HCT116 (cell line): ENCODE measurements at regions not wholly inside any gene's neighbourhood (a gene's known extent, or its start where the extent isn't known, plus 50 kb on each side); places are given as distances from the start of the nearest gene placed in this dataset.

Experiments used
- ATAC-seq: fragments of 200-7000 bp; cut with Tn5 transposase; 2 replicates; pipeline ENCODE4 v1.9.1; 2020; ENCODE audit warnings: mild to moderate bottlenecking, moderate library complexity
- BruUV-seq: library from RNA; stranded (reverse); fragments of 400-500 nt; replicated peaks from 2 replicates; lab custom pipeline; 2021; lab: Mats Ljungman, UMichigan
- CTCF ChIA-PET: fragments of 300-600 bp; sonication (Branson Sonifier 250); formaldehyde crosslinking; loops from one replicate; lab custom pipeline; 2021; ENCODE audit warnings: antibody characterized with exemption; lab: Charles Lee
- POLR2A ChIA-PET: fragments of 300-600, 350-600 bp; sonication (Branson Sonifier 250); formaldehyde crosslinking; loops from one replicate; lab custom pipeline; 2021; ENCODE audit warnings: antibody characterized with exemption; lab: Charles Lee
- RAD21 ChIA-PET, 2 experiments: fragments of 300-600 bp; sonication (Branson Sonifier 250); formaldehyde crosslinking; loops; one replicate each; lab custom pipeline; 2023; ENCODE audit warnings: low total read pairs in 2 of 2; ENCODE audit not compliant: uncharacterized antibody in 2 of 2, unreplicated experiment in 2 of 2, low non-redundant PET in 1 of 2; lab: Charles Lee
- DNase-seq: peaks from one replicate; pipeline ENCODE4 v3.0.0-alpha.2; 2010; ENCODE audit warnings: low read depth, low spot score
- H2AFZ ChIP-seq: fragments of 200-600 bp; shearing (Covaris generic), sonication (generic); 2 replicates; pipeline ENCODE4 v1.6.1; 2017; ENCODE audit warnings: low read depth, mixed run types, mixed read lengths, antibody characterized with exemption, low read length; ENCODE audit not compliant: poor library complexity, severe bottlenecking
- H3K27ac ChIP-seq: 2 replicates; pipeline ENCODE4 v1.5.1; 2012; ENCODE audit warnings: low read depth, low read length
- H3K27me3 ChIP-seq: fragments of 200-600 bp; sonication (generic); 2 replicates; pipeline ENCODE4 v1.6.1; 2016; ENCODE audit warnings: mixed run types, low read length, mixed read lengths; ENCODE audit not compliant: insufficient read depth
- H3K36me3 ChIP-seq, 2 experiments: fragments of 200-500 bp in 1 of 2; fragments of 200-600 bp in 1 of 2; sonication (Bioruptor generic) in 1 of 2; sonication (generic) in 1 of 2; 2 replicates each; pipeline versions ENCODE4 v1.5.1 to v1.6.1; 2014 to 2016; ENCODE audit warnings: low read length in 2 of 2, inconsistent platforms in 1 of 2, mixed read lengths in 1 of 2, mixed run types in 1 of 2; ENCODE audit not compliant: insufficient read depth in 2 of 2, control insufficient read depth in 1 of 2
- H3K4me1 ChIP-seq, 2 experiments: fragments of 200-600 bp in 1 of 2; sonication (generic) in 1 of 2; 2 replicates each; pipeline versions ENCODE4 v1.5.1 to v1.6.1; 2012 to 2017; ENCODE audit warnings: low read length in 2 of 2, inconsistent platforms in 1 of 2, mild to moderate bottlenecking in 1 of 2, mixed read lengths in 1 of 2, mixed run types in 1 of 2, moderate library complexity in 1 of 2; ENCODE audit not compliant: insufficient read depth in 2 of 2, control insufficient read depth in 1 of 2
- H3K4me2 ChIP-seq: fragments of 200-600 bp; sonication (generic); 2 replicates; pipeline ENCODE4 v1.6.1; 2017; ENCODE audit warnings: mixed run types, low read length, mixed read lengths
- H3K4me3 ChIP-seq, 2 experiments: fragments of 200-600 bp in 1 of 2; sonication (generic) in 1 of 2; replicated peaks in 1 of 2; 2 replicates each; pipeline ENCODE4 v1.5.1; 2011 to 2016; ENCODE audit warnings: low read length in 2 of 2, control low read depth in 1 of 2, low read depth in 1 of 2, mild to moderate bottlenecking in 1 of 2, mixed read lengths in 1 of 2, mixed run types in 1 of 2
- H3K79me2 ChIP-seq: fragments of 200-600 bp; sonication (generic); 2 replicates; pipeline ENCODE4 v1.6.1; 2017; ENCODE audit warnings: mild to moderate bottlenecking, mixed run types, low read length, moderate library complexity, mixed read lengths; ENCODE audit not compliant: insufficient read depth
- H3K9ac ChIP-seq: fragments of 200-600 bp; sonication (generic); 2 replicates; pipeline ENCODE4 v1.6.1; 2016; ENCODE audit warnings: low read length, mixed read lengths
- H3K9me2 ChIP-seq: fragments of 200-600 bp; sonication (generic), shearing (Covaris generic); 2 replicates; pipeline ENCODE4 v1.6.1; 2017; ENCODE audit warnings: mixed run types, mild to moderate bottlenecking, moderate library complexity; ENCODE audit not compliant: insufficient read depth
- H3K9me3 ChIP-seq, 2 experiments: fragments of 200-500 bp in 1 of 2; fragments of 200-600 bp in 1 of 2; sonication (Bioruptor generic) in 1 of 2; sonication (generic) in 1 of 2; 2 replicates each; pipeline ENCODE4 v1.6.1; 2014 to 2017; ENCODE audit warnings: low read length in 2 of 2, mixed read lengths in 2 of 2, inconsistent platforms in 1 of 2, low read depth in 1 of 2, mild to moderate bottlenecking in 1 of 2, mixed run types in 1 of 2, moderate library complexity in 1 of 2; ENCODE audit not compliant: control insufficient read depth in 1 of 2, insufficient read depth in 1 of 2
- H4K20me1 ChIP-seq: fragments of 200-600 bp; sonication (generic), shearing (Covaris generic); 2 replicates; pipeline ENCODE4 v1.6.1; 2017; ENCODE audit warnings: mixed run types, mild to moderate bottlenecking, moderate library complexity; ENCODE audit not compliant: insufficient read depth
- CBX3 ChIP-seq: IDR thresholded peaks from 2 replicates; pipeline ENCODE4 v1.6.1; 2012; ENCODE audit warnings: low read depth
- CEBPB ChIP-seq: IDR thresholded peaks from 2 replicates; pipeline ENCODE4 v1.6.1; 2012; ENCODE audit warnings: low read depth
- EGR1 ChIP-seq: IDR thresholded peaks from 2 replicates; pipeline ENCODE4 v1.6.1; 2012; ENCODE audit warnings: low read depth
- ELF1 ChIP-seq: IDR thresholded peaks from 2 replicates; pipeline ENCODE4 v1.6.1; 2012; ENCODE audit warnings: low read depth, borderline replicate concordance
- FOSL1 ChIP-seq: IDR thresholded peaks from 2 replicates; pipeline ENCODE4 v1.6.1; 2012; ENCODE audit warnings: low read depth
- JUND ChIP-seq: IDR thresholded peaks from 2 replicates; pipeline ENCODE4 v1.6.1; 2012
- POLR2AphosphoS5 ChIP-seq: IDR thresholded peaks from 2 replicates; pipeline ENCODE4 v1.6.1; 2011; ENCODE audit warnings: mild to moderate bottlenecking, low read depth, low read length, moderate library complexity
- SIN3A ChIP-seq: IDR thresholded peaks from 2 replicates; pipeline ENCODE4 v1.6.1; 2012; ENCODE audit warnings: low read depth
- SP1 ChIP-seq: IDR thresholded peaks from 2 replicates; pipeline ENCODE4 v1.6.1; 2012; ENCODE audit warnings: low read depth
- SRF ChIP-seq: IDR thresholded peaks from 2 replicates; pipeline ENCODE4 v1.6.1; 2012; ENCODE audit warnings: low read depth
- TCF7L2 ChIP-seq: IDR thresholded peaks from 2 replicates; pipeline ENCODE4 v1.7.0; 2011; ENCODE audit warnings: borderline replicate concordance, inconsistent platforms; ENCODE audit not compliant: insufficient read depth, insufficient read length; ENCODE audit errors: extremely low read depth
- YY1 ChIP-seq: IDR thresholded peaks from 2 replicates; pipeline ENCODE4 v1.6.1; 2011; ENCODE audit warnings: low read length, low read depth, moderate library complexity, mild to moderate bottlenecking; ENCODE audit not compliant: insufficient replicate concordance; ENCODE audit errors: extremely low read depth
- ZFX ChIP-seq: fragments of 450-650 bp; IDR thresholded peaks from 2 replicates; pipeline ENCODE4 v1.6.1; 2017
- intact Hi-C: fragments of 100-400 bp; cut with micrococcal nuclease; formaldehyde crosslinking; loops from 2 replicates; pipeline ENCODE4 v1.10.0; 2022
- TF ChIP-seq, protein P1 (sequence below): IDR thresholded peaks from 2 replicates; pipeline ENCODE4 v1.6.1; 2012
- TF ChIP-seq, protein P2 (sequence below), 3 experiments: fragments of 200-600 bp in 1 of 3; sonication (generic) in 1 of 3; IDR thresholded peaks in 2 of 3; conservative IDR thresholded peaks in 1 of 3; 2 replicates each; pipeline ENCODE4 v1.5.1; 2012 to 2017; ENCODE audit warnings: low read depth in 2 of 3, low read length in 2 of 3, antibody characterized with exemption in 1 of 3, borderline replicate concordance in 1 of 3, control low read depth in 1 of 3, mild to moderate bottlenecking in 1 of 3, mixed read lengths in 1 of 3, mixed run types in 1 of 3, moderate library complexity in 1 of 3; ENCODE audit not compliant: insufficient read depth in 1 of 3
- TF ChIP-seq, protein P3 (sequence below): IDR thresholded peaks from 2 replicates; pipeline ENCODE4 v1.6.1; 2012

DNA sequence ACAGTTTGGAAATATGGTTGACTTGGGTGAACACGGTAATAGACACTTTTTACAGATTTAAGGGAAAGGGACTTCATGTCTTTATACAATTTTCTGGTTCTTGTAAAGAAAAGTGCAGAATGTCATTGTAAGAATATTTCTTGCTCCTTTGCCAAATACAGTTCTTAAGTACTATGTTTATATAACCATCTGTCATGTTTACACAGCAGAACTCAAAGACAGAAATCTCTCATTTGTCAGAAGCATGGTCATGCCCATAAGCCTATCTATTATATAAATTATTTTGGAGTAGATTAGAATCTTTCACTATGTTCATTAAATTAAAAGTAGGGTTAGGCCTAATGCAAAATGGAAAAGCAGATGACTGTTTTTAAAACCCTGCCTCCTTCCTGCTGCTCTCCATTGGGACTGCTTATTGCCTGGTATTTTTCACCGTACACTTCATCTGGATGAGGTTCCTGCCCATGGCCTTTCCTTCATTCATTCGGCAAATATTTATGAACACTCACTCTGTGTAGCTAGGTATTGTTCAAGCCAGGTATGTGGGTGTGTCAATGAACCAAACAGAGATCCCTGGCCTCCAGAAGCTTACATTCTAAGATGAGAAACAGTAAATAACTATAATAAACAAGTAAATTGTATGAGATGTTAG, 558.1 kb downstream of the NR2F1-AS1 start:
- Histone ChIP-seq H3K4me3 (no peak overlapping the region), H3K27ac (no peak overlapping the region), H2AFZ (no peak overlapping the region), H3K9me3 (no peaks in the 10 kb centered on the region), H3K4me2 (no peak overlapping the region), H3K9me2 (no peaks in the 10 kb centered on the region), H3K27me3 (no peaks in the 10 kb centered on the region), H3K9ac (no peak overlapping the region), H3K4me1 (no peaks in the 10 kb centered on the region), H4K20me1 (no peaks in the 10 kb centered on the region), H3K36me3 (no peaks in the 10 kb centered on the region), H3K79me2 (no peaks in the 10 kb centered on the region)
- CTCF ChIA-PET, result no interaction called here
- BruUV-seq, result no TSS peak
- intact Hi-C loops, result no loop called here
- no peak for DNase-seq
- TF ChIP-seq ELF1 (no peak), SIN3A (no peak), EGR1 (no peak), CEBPB (no peak), SRF (no peak), ZFX (no peak), TCF7L2 (no peak), CBX3 (no peak), YY1 (no peak), JUND (no peak), FOSL1 (no peak), POLR2AphosphoS5 (no peak), SP1 (no peak)
- TF ChIP-seq, protein P1, sequence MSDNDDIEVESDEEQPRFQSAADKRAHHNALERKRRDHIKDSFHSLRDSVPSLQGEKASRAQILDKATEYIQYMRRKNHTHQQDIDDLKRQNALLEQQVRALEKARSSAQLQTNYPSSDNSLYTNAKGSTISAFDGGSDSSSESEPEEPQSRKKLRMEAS, result no peak
- TF ChIP-seq, protein P2, sequence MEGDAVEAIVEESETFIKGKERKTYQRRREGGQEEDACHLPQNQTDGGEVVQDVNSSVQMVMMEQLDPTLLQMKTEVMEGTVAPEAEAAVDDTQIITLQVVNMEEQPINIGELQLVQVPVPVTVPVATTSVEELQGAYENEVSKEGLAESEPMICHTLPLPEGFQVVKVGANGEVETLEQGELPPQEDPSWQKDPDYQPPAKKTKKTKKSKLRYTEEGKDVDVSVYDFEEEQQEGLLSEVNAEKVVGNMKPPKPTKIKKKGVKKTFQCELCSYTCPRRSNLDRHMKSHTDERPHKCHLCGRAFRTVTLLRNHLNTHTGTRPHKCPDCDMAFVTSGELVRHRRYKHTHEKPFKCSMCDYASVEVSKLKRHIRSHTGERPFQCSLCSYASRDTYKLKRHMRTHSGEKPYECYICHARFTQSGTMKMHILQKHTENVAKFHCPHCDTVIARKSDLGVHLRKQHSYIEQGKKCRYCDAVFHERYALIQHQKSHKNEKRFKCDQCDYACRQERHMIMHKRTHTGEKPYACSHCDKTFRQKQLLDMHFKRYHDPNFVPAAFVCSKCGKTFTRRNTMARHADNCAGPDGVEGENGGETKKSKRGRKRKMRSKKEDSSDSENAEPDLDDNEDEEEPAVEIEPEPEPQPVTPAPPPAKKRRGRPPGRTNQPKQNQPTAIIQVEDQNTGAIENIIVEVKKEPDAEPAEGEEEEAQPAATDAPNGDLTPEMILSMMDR (IDR thresholded peaks at IDR 0.05 in 2 of 3, conservative IDR thresholded peaks at IDR 0.05 in 1 of 3; ENCODE audit: borderline replicate concordance in 1 of 3, insufficient read depth in 1 of 3, low read depth in 2 of 3, low read length in 2 of 3), result no peak
- TF ChIP-seq, protein P3, sequence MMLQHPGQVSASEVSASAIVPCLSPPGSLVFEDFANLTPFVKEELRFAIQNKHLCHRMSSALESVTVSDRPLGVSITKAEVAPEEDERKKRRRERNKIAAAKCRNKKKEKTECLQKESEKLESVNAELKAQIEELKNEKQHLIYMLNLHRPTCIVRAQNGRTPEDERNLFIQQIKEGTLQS, result no peak
- RAD21 ChIA-PET, result no interaction called here
- no peak for ATAC-seq
- POLR2A ChIA-PET, result no interaction called here
